ENCODE measurements at regions not wholly inside any gene's neighbourhood (a gene's known extent, or its start where the extent isn't known, plus 50 kb on each side); places are given as distances from the start of the nearest gene placed in this dataset.

DNA sequence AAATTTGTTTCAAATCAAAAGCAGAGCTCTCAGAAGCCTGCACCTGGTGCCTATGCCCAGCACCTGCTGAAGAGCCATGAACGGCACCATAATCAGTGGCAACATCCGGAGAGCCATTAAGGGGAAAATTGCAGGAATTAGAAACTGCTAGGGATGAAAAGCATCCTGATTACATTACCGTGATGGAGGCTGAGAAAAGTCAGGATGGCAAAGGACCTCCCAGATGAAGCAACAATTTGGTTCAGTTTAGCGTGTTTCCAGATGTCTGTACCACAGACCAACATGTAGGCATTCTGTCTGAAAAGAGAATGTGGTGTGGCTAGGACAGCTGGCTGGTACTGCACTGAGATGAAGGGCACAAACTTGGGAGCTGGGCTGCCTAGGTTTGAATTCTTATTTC lies 106.1 kb downstream of the EOMES start:
- Histone ChIP-seq H3K4me3 (replicated peaks in 1 of 2; ENCODE audit: low read depth in 1 of 2, low read length in 2 of 2) (no peak overlapping the region), H4K20me1 (ENCODE audit: insufficient read depth) (no peaks in the 10 kb centered on the region), H3K4me2 (ENCODE audit: low read length) (no peak overlapping the region), H3K9me2 (ENCODE audit: insufficient read depth) (no peaks in the 10 kb centered on the region), H3K9me3 (ENCODE audit: control insufficient read depth in 1 of 2, insufficient read depth in 1 of 2, low read depth in 1 of 2, low read length in 2 of 2) (peaks cover 9 to 11% of the 10 kb centered on the region in 2 experiments; a peak in 2 of 4 replicates), H3K4me1 (ENCODE audit: control insufficient read depth in 1 of 2, insufficient read depth in 2 of 2, low read length in 2 of 2) (no peaks in the 10 kb centered on the region), H3K9ac (ENCODE audit: low read length) (no peak overlapping the region), H2AFZ (ENCODE audit: low read depth, low read length, poor library complexity, severe bottlenecking) (no peak overlapping the region), H3K27me3 (ENCODE audit: insufficient read depth, low read length) (no peaks in the 10 kb centered on the region), H3K27ac (ENCODE audit: low read depth, low read length) (no peak overlapping the region), H3K36me3 (ENCODE audit: control insufficient read depth in 1 of 2, insufficient read depth in 2 of 2, low read length in 2 of 2) (no peaks in the 10 kb centered on the region), H3K79me2 (ENCODE audit: insufficient read depth, low read length) (no peaks in the 10 kb centered on the region)
- TF ChIP-seq, protein P1, sequence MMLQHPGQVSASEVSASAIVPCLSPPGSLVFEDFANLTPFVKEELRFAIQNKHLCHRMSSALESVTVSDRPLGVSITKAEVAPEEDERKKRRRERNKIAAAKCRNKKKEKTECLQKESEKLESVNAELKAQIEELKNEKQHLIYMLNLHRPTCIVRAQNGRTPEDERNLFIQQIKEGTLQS (IDR thresholded peaks at IDR 0.05), result no peak
- no peak for TF ChIP-seq EZH2phosphoT487 (IDR thresholded peaks at IDR 0.05; ENCODE audit: borderline replicate concordance)
- no peak for TF ChIP-seq TCF7L2 (IDR thresholded peaks at IDR 0.05; ENCODE audit: borderline replicate concordance, extremely low read depth, insufficient read depth, insufficient read length)
- TF ChIP-seq EZH2 (IDR thresholded peaks at IDR 0.05), result no peak
- no peak for TF ChIP-seq RAD21 (IDR thresholded peaks at IDR 0.05; ENCODE audit: low read depth)
- TF ChIP-seq, protein P2, sequence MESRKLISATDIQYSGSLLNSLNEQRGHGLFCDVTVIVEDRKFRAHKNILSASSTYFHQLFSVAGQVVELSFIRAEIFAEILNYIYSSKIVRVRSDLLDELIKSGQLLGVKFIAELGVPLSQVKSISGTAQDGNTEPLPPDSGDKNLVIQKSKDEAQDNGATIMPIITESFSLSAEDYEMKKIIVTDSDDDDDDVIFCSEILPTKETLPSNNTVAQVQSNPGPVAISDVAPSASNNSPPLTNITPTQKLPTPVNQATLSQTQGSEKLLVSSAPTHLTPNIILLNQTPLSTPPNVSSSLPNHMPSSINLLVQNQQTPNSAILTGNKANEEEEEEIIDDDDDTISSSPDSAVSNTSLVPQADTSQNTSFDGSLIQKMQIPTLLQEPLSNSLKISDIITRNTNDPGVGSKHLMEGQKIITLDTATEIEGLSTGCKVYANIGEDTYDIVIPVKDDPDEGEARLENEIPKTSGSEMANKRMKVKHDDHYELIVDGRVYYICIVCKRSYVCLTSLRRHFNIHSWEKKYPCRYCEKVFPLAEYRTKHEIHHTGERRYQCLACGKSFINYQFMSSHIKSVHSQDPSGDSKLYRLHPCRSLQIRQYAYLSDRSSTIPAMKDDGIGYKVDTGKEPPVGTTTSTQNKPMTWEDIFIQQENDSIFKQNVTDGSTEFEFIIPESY (IDR thresholded peaks at IDR 0.05; ENCODE audit: extremely low read depth, insufficient replicate concordance, low read length), result no peak
- no peak for TF ChIP-seq SP1 (IDR thresholded peaks at IDR 0.05; ENCODE audit: low read depth)
- ATAC-seq, result no peak
- intact Hi-C loops (cut with micrococcal nuclease), result no loop called here
- no peak for DNase-seq (ENCODE audit: low read depth, low spot score)
- CTCF ChIA-PET, result no interaction called here
- POLR2A ChIA-PET, result no interaction called here
- RAD21 ChIA-PET (ENCODE audit: low non-redundant PET in 1 of 2, low total read pairs in 2 of 2, uncharacterized antibody in 2 of 2, unreplicated experiment in 2 of 2), result no interaction called here
- no TSS peak for BruUV-seq (replicated peaks)

DNA sequence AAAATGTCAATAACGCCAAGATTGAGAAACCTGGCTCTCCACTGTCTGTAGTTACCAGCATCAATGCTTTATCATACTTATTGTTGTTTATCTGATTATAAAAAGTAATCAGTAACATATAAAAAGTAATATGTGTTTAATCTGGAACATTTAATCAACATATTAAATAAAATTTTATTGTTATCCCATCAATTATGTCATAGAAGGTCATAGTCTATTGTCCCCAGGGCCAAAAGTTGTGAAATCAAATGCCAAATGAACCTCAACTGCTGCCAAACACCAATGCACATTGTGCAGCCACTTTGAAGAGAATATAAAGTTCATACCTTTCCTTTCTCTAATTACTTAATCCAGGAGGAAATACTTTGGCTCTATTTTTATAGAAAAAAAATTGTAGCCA lies 106.6 kb downstream of the EOMES start:
- ChIA-PET CTCF (no interaction called here), RAD21 (ENCODE audit: low non-redundant PET in 1 of 2, low total read pairs in 2 of 2, uncharacterized antibody in 2 of 2, unreplicated experiment in 2 of 2) (no interaction called here), POLR2A (no interaction called here)
- Histone ChIP-seq H3K27me3 (ENCODE audit: insufficient read depth, low read length) (no peaks in the 10 kb centered on the region), H3K27ac (ENCODE audit: low read depth, low read length) (no peak overlapping the region), H3K9me2 (ENCODE audit: insufficient read depth) (no peaks in the 10 kb centered on the region), H2AFZ (ENCODE audit: low read depth, low read length, poor library complexity, severe bottlenecking) (no peak overlapping the region), H3K9me3 (ENCODE audit: control insufficient read depth in 1 of 2, insufficient read depth in 1 of 2, low read depth in 1 of 2, low read length in 2 of 2) (peaks cover 9 to 11% of the 10 kb centered on the region in 2 experiments; a peak in 2 of 4 replicates), H3K4me3 (replicated peaks in 1 of 2; ENCODE audit: low read depth in 1 of 2, low read length in 2 of 2) (no peak overlapping the region), H3K4me1 (ENCODE audit: control insufficient read depth in 1 of 2, insufficient read depth in 2 of 2, low read length in 2 of 2) (no peaks in the 10 kb centered on the region), H4K20me1 (ENCODE audit: insufficient read depth) (no peaks in the 10 kb centered on the region), H3K4me2 (ENCODE audit: low read length) (no peak overlapping the region), H3K36me3 (ENCODE audit: control insufficient read depth in 1 of 2, insufficient read depth in 2 of 2, low read length in 2 of 2) (no peaks in the 10 kb centered on the region), H3K79me2 (ENCODE audit: insufficient read depth, low read length) (no peaks in the 10 kb centered on the region), H3K9ac (ENCODE audit: low read length) (no peak overlapping the region)
- intact Hi-C loops (cut with micrococcal nuclease), result no loop called here
- no peak for DNase-seq (ENCODE audit: low read depth, low spot score)
- no TSS peak for BruUV-seq (replicated peaks)
- ATAC-seq, result no peak
- TF ChIP-seq TCF7L2 (IDR thresholded peaks at IDR 0.05; ENCODE audit: borderline replicate concordance, extremely low read depth, insufficient read depth, insufficient read length) (no peak), POLR2A (IDR thresholded peaks at IDR 0.05; ENCODE audit: borderline replicate concordance, extremely low read depth, insufficient read depth, insufficient read length) (no peak), YY1 (IDR thresholded peaks at IDR 0.05; ENCODE audit: extremely low read depth, insufficient replicate concordance, low read depth, low read length) (no peak), EZH2 (IDR thresholded peaks at IDR 0.05) (no peak), JUND (IDR thresholded peaks at IDR 0.05) (no peak), SP1 (IDR thresholded peaks at IDR 0.05; ENCODE audit: low read depth) (no peak), ZNF274 (IDR thresholded peaks at IDR 0.05; ENCODE audit: low read depth, low read length) (no peak), FOSL1 (IDR thresholded peaks at IDR 0.05; ENCODE audit: low read depth) (no peak), SRF (IDR thresholded peaks at IDR 0.05; ENCODE audit: low read depth) (no peak)
- TF ChIP-seq, protein P3, sequence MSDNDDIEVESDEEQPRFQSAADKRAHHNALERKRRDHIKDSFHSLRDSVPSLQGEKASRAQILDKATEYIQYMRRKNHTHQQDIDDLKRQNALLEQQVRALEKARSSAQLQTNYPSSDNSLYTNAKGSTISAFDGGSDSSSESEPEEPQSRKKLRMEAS (IDR thresholded peaks at IDR 0.05), result no peak
- TF ChIP-seq, protein P4, sequence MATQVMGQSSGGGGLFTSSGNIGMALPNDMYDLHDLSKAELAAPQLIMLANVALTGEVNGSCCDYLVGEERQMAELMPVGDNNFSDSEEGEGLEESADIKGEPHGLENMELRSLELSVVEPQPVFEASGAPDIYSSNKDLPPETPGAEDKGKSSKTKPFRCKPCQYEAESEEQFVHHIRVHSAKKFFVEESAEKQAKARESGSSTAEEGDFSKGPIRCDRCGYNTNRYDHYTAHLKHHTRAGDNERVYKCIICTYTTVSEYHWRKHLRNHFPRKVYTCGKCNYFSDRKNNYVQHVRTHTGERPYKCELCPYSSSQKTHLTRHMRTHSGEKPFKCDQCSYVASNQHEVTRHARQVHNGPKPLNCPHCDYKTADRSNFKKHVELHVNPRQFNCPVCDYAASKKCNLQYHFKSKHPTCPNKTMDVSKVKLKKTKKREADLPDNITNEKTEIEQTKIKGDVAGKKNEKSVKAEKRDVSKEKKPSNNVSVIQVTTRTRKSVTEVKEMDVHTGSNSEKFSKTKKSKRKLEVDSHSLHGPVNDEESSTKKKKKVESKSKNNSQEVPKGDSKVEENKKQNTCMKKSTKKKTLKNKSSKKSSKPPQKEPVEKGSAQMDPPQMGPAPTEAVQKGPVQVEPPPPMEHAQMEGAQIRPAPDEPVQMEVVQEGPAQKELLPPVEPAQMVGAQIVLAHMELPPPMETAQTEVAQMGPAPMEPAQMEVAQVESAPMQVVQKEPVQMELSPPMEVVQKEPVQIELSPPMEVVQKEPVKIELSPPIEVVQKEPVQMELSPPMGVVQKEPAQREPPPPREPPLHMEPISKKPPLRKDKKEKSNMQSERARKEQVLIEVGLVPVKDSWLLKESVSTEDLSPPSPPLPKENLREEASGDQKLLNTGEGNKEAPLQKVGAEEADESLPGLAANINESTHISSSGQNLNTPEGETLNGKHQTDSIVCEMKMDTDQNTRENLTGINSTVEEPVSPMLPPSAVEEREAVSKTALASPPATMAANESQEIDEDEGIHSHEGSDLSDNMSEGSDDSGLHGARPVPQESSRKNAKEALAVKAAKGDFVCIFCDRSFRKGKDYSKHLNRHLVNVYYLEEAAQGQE (IDR thresholded peaks at IDR 0.05; ENCODE audit: low read depth), result no peak
